H9 (cell line): ENCODE measurements at regions not wholly inside any gene's neighbourhood (a gene's known extent, or its start where the extent isn't known, plus 50 kb on each side); places are given as distances from the start of the nearest gene placed in this dataset.

Source experiments
- DNase-seq: peaks from one replicate; pipeline ENCODE4 v3.0.0-alpha.2; 2017
- H2AFZ ChIP-seq: one replicate; pipeline ENCODE4 v1.6.1; 2013; ENCODE audit warnings: mild to moderate bottlenecking, low read length, control low read depth, moderate library complexity
- H2AK5ac ChIP-seq: 2 replicates; pipeline ENCODE4 v1.6.1; 2013; ENCODE audit warnings: low read length, control low read depth, mixed read lengths; ENCODE audit not compliant: insufficient read length
- H2BK120ac ChIP-seq: one replicate; pipeline ENCODE4 v1.6.1; 2013; ENCODE audit warnings: low read depth, mild to moderate bottlenecking, low read length, control low read depth, inconsistent platforms; ENCODE audit not compliant: poor library complexity, severe bottlenecking
- H2BK12ac ChIP-seq: 2 replicates; pipeline ENCODE4 v1.6.1; 2013; ENCODE audit warnings: low read length, control low read depth, mixed read lengths, low read depth; ENCODE audit not compliant: insufficient read length
- H2BK15ac ChIP-seq: 2 replicates; pipeline ENCODE4 v1.6.1; 2013; ENCODE audit warnings: low read depth, low read length, control low read depth
- H2BK20ac ChIP-seq: one replicate; pipeline ENCODE4 v1.6.1; 2013; ENCODE audit warnings: low read depth, mild to moderate bottlenecking, low read length, control low read depth, inconsistent platforms; ENCODE audit not compliant: poor library complexity, severe bottlenecking
- H2BK5ac ChIP-seq: 2 replicates; pipeline ENCODE4 v1.6.1; 2013; ENCODE audit warnings: low read length, control low read depth, mixed read lengths; ENCODE audit not compliant: insufficient read length
- H3K14ac ChIP-seq: 2 replicates; pipeline ENCODE4 v1.6.1; 2013; ENCODE audit warnings: low read length, control low read depth; ENCODE audit not compliant: insufficient read depth
- H3K18ac ChIP-seq: 2 replicates; pipeline ENCODE4 v1.6.1; 2013; ENCODE audit warnings: low read depth, mild to moderate bottlenecking, mixed read lengths, low read length, control low read depth; ENCODE audit not compliant: insufficient read length
- H3K23ac ChIP-seq: 2 replicates; pipeline ENCODE4 v1.6.1; 2013; ENCODE audit warnings: low read length, control low read depth, mixed read lengths, low read depth; ENCODE audit not compliant: insufficient read length
- H3K23me2 ChIP-seq: 2 replicates; pipeline ENCODE4 v1.6.1; 2013; ENCODE audit warnings: low read depth, mild to moderate bottlenecking, mixed read lengths, low read length, control low read depth; ENCODE audit not compliant: insufficient read length, poor library complexity, severe bottlenecking
- H3K27ac ChIP-seq: 2 replicates; pipeline ENCODE4 v1.5.1; 2013; ENCODE audit warnings: low read length, control low read depth, mixed read lengths, low read depth; ENCODE audit not compliant: insufficient read length
- H3K27me3 ChIP-seq: 2 replicates; pipeline ENCODE4 v1.6.1; 2013; ENCODE audit warnings: low read length, control low read depth, inconsistent platforms; ENCODE audit not compliant: insufficient read depth
- H3K4ac ChIP-seq: 2 replicates; pipeline ENCODE4 v1.6.1; 2013; ENCODE audit warnings: low read depth, mild to moderate bottlenecking, control low read depth, inconsistent platforms, low read length, moderate library complexity
- H3K4me1 ChIP-seq: 2 replicates; pipeline ENCODE4 v1.6.1; 2013; ENCODE audit warnings: low read length, control low read depth, inconsistent platforms; ENCODE audit not compliant: insufficient read depth
- H3K4me2 ChIP-seq: 2 replicates; pipeline ENCODE4 v1.6.1; 2013; ENCODE audit warnings: low read length, control low read depth, mixed read lengths; ENCODE audit not compliant: insufficient read length, insufficient read depth
- H3K56ac ChIP-seq: 2 replicates; pipeline ENCODE4 v1.6.1; 2013; ENCODE audit warnings: low read depth, mild to moderate bottlenecking, mixed read lengths, low read length, control low read depth; ENCODE audit not compliant: insufficient read length
- H3K79me1 ChIP-seq: 2 replicates; pipeline ENCODE4 v1.6.1; 2013; ENCODE audit warnings: low read depth, mild to moderate bottlenecking, moderate library complexity, low read length, control low read depth, inconsistent platforms; ENCODE audit not compliant: insufficient read depth, poor library complexity, severe bottlenecking
- H3K79me2 ChIP-seq: 2 replicates; pipeline ENCODE4 v1.6.1; 2013; ENCODE audit warnings: low read length, control low read depth, inconsistent platforms; ENCODE audit not compliant: insufficient read depth
- H3K9ac ChIP-seq: 2 replicates; pipeline ENCODE4 v1.6.1; 2013; ENCODE audit warnings: low read length, control low read depth, mixed read lengths; ENCODE audit not compliant: insufficient read length; ENCODE audit errors: extremely low read depth
- H3K9me3 ChIP-seq: one replicate; pipeline ENCODE4 v1.6.1; 2013; ENCODE audit warnings: low read depth, low read length, inconsistent platforms; ENCODE audit not compliant: control insufficient read depth
- H3T11ph ChIP-seq: one replicate; pipeline ENCODE4 v1.6.1; 2013; ENCODE audit warnings: mild to moderate bottlenecking, low read length, control low read depth, inconsistent platforms
- H4K20me1 ChIP-seq: one replicate; pipeline ENCODE4 v1.6.1; 2013; ENCODE audit not compliant: control insufficient read depth, insufficient read length, insufficient read depth
- H4K5ac ChIP-seq: 2 replicates; pipeline ENCODE4 v1.6.1; 2013; ENCODE audit warnings: low read depth, mild to moderate bottlenecking, mixed read lengths, low read length, control low read depth; ENCODE audit not compliant: insufficient read length
- H4K8ac ChIP-seq: replicated peaks from 2 replicates; pipeline ENCODE4 v1.6.1; 2013; ENCODE audit warnings: low read length, control low read depth, mixed read lengths, low read depth; ENCODE audit not compliant: insufficient read length
- H4K91ac ChIP-seq: 2 replicates; pipeline ENCODE4 v1.6.1; 2013; ENCODE audit warnings: low read depth, mild to moderate bottlenecking, moderate library complexity, mixed read lengths, low read length, control low read depth; ENCODE audit not compliant: insufficient read length
- H3K27ac Mint-ChIP-seq, 3 experiments: 2 replicates in 2 of 3; 3 replicates in 1 of 3; pipeline ENCODE4 v1.8.0; 2020 to 2021; ENCODE audit warnings: mixed read lengths in 3 of 3, mild to moderate bottlenecking in 1 of 3, moderate library complexity in 1 of 3
- H3K27me3 Mint-ChIP-seq: 2 replicates; pipeline ENCODE4 v1.8.0; 2021; ENCODE audit warnings: low read depth, mild to moderate bottlenecking, moderate library complexity, mixed read lengths
- H3K36me3 Mint-ChIP-seq, 3 experiments: 2 replicates in 2 of 3; 3 replicates in 1 of 3; pipeline ENCODE4 v1.8.0; 2020 to 2021; ENCODE audit warnings: low read depth in 3 of 3, mixed read lengths in 3 of 3; ENCODE audit not compliant: insufficient read depth in 1 of 3
- H3K4me1 Mint-ChIP-seq, 2 experiments: 2 replicates each; pipeline ENCODE4 v1.8.0; 2020; ENCODE audit warnings: mixed read lengths in 2 of 2
- H3K4me3 Mint-ChIP-seq, 2 experiments: 2 replicates in 1 of 2; 3 replicates in 1 of 2; pipeline ENCODE4 v1.8.0; 2020 to 2021; ENCODE audit warnings: mild to moderate bottlenecking in 2 of 2, mixed read lengths in 2 of 2, moderate library complexity in 1 of 2
- H3K9me3 Mint-ChIP-seq, 2 experiments: 2 replicates in 1 of 2; 3 replicates in 1 of 2; pipeline ENCODE4 v1.8.0; 2020; ENCODE audit warnings: mild to moderate bottlenecking in 2 of 2, mixed read lengths in 2 of 2, moderate library complexity in 1 of 2
- CTCF ChIP-seq: fragments of 200-600 bp; sonication (generic); conservative IDR thresholded peaks from 3 replicates; pipeline ENCODE4 v1.8.0; 2021; ENCODE audit warnings: antibody characterized with exemption, mild to moderate bottlenecking
- WGBS: extraction: QIAGEN DNeasy Blood & Tissue Kit; methylation state at CpG from one replicate; pipeline ENCODE4 v1.1.7; 2013; ENCODE audit warnings: missing lambda C conversion rate, low lambda C conversion rate, mixed read lengths; ENCODE audit not compliant: insufficient read length; ENCODE audit errors: extremely low coverage; 5-methylcytosine and 5-hydroxymethylcytosine counted together

GRCh38 chr4:96150466-96150865, 310.6 kb downstream of the PDHA2 start:
- WGBS: no CpG with 5 or more reads among the region's 2 CpGs
- H3K9me3 ChIP-seq: no peaks in the 10 kb centered on the region
- no peak overlapping the region for H3K27ac ChIP-seq
- no peak for TF ChIP-seq CTCF
- no peaks in the 10 kb centered on the region for H3K23me2 ChIP-seq
- H3K79me1 ChIP-seq: no peaks in the 10 kb centered on the region
- no peak overlapping the region for H3T11ph ChIP-seq
- Mint-ChIP-seq H3K4me3 (no peak overlapping the region), H3K4me1 (no peaks in the 10 kb centered on the region), H3K36me3 (no peaks in the 10 kb centered on the region; a peak in 1 of 7 replicates), H3K9me3 (peaks cover 0 to 2% of the 10 kb centered on the region in 2 experiments; a peak in 1 of 5 replicates), H3K27ac (no peak overlapping the region), H3K27me3 (no peaks in the 10 kb centered on the region)
- no peaks in the 10 kb centered on the region for H3K79me2 ChIP-seq
- H3K4ac ChIP-seq: no peak overlapping the region
- H2BK12ac ChIP-seq: no peak overlapping the region
- H3K56ac ChIP-seq: no peak overlapping the region
- no peak overlapping the region for H2BK120ac ChIP-seq
- H4K91ac ChIP-seq: no peak overlapping the region
- no peak overlapping the region for H2BK20ac ChIP-seq
- H2AK5ac ChIP-seq: no peak overlapping the region
- H4K20me1 ChIP-seq: no peaks in the 10 kb centered on the region
- no peak overlapping the region for H4K8ac ChIP-seq
- no peaks in the 10 kb centered on the region for H3K27me3 ChIP-seq
- H3K23ac ChIP-seq: no peak overlapping the region
- H3K4me1 ChIP-seq: no peaks in the 10 kb centered on the region
- no peak overlapping the region for H2BK5ac ChIP-seq
- H3K4me2 ChIP-seq: no peak overlapping the region
- H2BK15ac ChIP-seq: no peak overlapping the region
- H3K9ac ChIP-seq: no peak overlapping the region
- no peak overlapping the region for H2AFZ ChIP-seq
- DNase-seq: no peak
- H3K14ac ChIP-seq: no peak overlapping the region
- no peak overlapping the region for H4K5ac ChIP-seq
- no peak overlapping the region for H3K18ac ChIP-seq
